ENCODE measurements at regions not wholly inside any gene's neighbourhood (a gene's known extent, or its start where the extent isn't known, plus 50 kb on each side); places are given as distances from the start of the nearest gene placed in this dataset.
"Not testable (repeated sequence)": the region's sequence is repeated elsewhere in the genome, so short reads cannot be mapped to it uniquely, and the experiment has no call there.

DNA sequence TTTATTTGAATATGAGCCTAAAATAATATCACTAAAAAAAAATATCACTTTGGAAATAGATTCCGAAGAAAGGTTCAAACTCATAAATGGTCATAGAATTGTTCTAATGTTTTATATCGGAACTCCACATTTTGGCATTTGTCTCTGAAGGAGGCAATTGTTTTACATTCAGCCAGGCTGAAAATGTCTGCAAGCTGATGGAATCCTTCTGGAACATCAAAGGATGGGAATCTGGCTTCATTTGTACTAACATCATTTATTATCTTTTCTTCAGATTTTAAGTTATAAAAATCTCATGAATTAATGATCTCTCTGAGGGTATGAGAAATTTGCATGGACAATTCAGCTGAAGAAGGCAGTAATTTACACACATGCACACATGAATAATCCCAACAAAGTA, 251.4 kb upstream of the RGMA start:
- DNase-seq = no peak

DNA sequence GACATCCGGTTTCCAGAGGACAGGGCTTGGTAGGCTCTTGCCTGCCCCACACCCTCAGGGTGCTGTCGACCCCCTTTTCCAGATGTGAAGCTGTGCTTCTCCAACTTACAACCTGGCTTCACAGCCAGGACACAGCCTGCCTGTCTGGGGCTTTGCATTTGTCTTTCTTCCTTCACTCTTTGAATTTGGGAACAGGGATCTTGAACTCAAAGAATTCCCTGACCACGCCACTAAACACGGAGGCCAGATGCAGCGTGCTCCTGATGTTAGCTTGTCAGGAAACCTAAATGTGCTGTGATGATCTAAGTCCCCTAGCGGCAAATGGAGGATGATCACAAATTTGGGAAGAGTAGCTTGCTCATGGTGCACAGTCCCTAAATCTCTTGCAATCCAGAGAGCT, 244.8 kb upstream of the RGMA start:
- DNase-seq = no peak

DNA sequence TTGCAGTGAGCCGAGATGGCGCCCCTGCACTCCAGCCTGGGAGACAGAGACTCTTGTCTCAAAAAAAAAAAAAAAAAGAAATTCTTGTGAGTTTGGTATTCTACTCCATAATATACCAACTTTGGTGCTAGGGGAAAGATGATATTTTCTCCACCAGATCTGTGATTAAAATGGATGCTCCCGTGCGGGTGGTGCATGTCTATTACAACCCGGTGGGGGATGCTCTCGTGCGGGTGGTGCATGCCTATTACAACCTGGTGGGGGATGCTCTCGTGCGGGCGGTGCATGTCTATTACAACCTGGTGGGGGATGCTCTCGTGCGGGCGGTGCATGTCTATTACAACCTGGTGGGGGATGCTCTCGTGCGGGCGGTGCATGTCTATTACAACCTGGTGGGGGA, 244.1 kb upstream of the RGMA start:
- DNase-seq = not testable (repeated sequence)

DNA sequence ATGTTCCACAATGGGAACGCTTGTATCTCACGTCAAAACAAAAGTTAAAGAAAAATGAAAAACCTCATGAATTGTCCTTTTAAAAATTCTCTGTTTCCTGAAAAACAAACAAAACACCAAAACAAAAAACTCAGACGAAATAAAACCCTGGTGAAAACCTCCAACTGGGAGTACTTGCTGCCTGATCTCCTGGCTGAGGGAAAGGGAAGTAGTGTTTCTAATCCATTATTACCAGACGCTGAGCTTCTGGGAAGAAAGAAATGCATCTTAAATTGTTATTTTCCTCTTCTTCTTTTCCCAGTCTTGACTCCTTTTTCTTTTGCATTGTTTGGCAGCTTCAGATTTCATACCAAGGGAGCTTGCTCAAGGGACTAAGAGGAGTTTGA, 243.2 kb upstream of the RGMA start:
- DNase-seq = no peak

DNA sequence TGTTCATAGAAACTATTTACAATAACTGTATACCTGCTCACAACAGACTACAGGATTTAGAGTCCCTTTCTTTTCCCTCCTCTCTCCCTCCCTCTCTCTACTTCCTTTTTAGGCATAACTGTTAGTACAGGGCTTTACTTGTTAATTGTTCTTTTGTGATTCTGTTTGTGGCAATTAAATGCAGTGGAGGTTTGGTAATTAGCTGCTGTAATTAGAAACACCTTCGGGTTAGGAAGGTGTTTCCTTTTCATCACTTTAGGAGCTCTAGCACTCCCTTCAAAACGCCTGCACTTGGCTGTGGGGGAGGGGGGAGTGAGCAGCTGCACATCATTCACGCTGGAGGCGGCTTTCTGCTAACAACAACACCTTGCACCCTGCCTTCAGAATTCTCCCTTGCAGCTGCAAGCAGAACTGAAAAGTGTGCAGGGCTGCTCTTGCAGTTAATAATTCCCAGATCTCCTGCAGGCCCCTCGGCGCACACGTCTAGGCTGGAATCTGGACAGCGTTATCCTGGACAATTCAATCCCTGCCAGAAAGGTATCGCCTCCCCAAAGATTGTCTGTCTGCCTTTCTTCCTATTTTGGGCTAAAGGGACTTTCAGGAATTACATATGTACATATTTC, 242.6 kb upstream of the RGMA start:
- peak; percentile 78 for DNase-seq

DNA sequence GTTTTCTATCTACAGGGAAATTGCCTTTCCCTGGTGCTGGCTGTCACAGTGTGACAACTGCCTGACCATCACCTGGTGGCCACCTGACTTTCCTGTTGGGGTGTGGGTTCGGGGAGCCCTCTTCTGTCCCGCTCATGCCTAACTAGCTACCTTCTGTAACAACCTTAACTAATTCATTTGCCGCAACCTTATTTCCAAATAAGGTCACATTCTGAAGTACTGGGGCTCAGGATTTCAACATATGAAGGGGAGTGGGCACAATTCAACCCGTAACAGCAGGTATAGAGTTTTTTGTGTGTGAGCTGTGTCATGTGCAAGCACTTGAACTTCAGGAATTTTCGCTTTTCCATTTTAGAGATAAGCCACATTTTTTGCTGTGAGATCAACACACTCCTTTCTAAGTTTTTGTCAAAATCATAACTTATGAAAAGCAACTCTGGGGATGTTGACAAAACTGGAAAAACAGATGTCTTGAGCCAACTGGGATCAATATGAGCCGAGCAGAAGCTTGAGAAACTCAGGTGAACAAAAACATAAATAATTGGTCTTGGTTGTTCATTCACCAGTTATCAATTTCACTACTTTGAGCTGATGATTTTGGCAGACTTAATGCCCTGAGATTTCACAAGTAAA, 242.0 kb upstream of the RGMA start:
- DNase-seq = no peak

DNA sequence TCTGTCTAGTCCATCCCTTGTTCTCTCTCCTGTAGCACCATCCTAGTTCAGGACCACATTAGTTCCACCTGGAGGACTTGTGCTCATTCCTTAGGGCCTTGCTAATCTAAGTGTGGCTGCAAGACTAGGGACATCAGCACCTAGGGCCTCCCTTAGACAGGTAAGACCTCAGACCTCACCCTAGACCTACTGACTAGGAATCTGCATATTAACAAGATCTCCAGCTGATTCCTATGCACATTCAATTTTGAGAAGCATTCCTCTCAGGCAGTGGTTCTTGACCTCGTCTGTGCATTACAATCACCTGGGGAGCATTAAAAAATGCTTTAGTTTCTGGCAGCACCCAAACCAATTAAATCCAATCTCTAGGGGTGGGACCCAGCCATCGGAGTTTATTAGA, 238.4 kb upstream of the RGMA start:
- DNase-seq = no peak

DNA sequence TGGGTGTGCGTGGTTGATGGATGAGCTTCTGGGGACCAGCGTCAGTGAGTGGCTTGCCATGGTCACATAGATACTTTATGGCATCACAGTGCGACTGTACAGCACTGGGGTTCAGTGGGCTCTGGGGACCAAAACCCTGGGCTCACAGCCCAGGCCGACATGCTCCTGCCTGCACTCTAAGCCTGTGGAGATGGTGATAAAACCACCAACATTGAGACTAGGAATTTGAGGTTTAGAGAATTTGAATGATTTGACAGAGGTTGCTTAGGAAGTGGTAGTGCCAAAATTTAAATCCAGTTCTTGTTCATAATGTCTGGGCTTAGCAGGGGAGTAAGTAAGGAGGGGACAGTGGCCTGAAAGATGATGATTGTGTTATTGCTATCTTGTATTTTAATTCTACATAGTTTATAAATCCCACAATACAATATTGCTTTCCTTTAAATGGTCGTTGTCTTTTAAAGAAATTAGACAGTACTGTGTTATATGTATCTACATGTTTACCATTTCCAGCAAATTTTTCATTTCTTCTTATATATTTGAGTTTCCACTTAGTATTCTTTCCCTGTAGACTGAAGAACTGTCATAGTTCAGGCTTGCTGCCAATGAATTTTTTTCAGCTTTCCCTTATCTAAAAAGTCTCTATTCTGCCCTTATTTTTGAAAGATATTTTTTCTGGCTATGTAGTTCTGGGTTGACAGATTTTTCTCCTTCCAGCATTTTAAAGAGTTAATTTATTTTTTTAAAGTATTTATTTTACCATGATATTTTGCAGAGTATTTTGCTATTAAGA, 235.4 kb upstream of the RGMA start:
- no peak for DNase-seq

DNA sequence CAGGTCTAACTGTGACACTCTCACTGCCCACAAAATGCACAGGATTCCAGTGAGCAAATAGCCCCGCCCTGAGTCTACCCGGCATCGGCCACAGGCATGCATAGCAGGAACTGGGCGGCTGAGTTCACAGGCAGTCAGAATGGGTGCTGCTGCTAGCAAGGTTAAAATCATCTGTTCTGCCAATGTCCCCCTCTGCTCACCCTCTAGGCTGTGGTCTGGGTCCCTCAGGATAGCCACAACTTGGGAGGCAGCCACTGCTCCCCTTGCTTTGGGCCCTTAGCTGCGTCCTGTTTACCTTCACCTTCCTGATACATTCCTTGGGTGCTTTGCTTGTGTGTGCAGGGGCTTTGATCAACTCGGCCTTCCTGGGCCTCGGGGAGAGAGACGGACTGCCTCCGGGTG, 232.9 kb upstream of the RGMA start:
- no peak for DNase-seq

DNA sequence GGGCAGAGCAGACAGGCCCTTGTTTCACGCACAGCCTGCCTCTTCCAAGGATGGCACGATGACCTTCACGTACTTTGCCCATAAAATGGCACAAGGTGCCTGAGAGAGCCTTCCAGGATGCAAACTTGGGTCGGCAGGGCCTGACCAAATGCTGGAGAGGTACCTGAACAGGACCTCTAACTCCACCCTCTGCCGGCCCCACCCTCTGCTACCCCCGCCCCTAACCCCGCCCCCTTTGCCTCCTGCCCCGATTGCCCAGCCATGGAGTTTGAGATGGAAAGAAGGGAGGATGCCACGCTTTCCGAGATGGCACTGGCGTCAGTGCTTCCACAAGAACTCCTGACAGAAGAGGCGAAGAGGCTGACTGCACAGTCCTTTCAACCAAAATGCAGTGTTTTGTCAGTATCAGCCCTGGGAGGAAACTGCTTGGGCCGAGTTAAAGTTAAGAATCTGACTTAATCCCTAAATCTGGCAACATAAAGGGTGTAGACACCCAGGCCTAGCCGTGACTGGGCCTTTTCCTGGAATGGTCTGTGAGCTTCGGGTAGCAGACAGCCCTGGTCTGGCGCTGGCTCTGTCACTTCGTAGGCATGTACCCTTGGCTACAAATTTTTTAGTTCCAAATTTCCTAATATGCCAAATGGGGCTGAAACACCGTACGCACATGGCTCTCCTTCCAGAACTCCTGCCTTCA, 230.3 kb upstream of the RGMA start:
- no peak for DNase-seq

DNA sequence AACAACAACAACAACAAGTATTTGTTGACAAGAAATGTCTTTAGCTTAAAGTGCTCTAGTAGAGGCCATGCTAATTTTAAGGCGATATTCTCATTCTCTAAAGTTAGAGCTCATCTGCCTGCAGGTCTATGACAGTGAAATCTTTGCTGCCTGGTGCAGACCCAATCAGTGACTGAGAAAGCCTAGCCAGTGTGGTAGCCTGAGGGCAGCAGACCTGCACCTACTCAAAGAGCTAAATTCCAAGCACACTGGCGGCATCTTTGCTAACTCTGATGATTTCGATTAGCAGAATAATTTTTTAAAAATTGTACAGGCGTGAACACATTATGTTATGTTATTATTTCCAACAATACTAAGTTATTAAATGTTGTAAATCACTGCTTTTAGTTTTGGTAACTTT, 228.8 kb upstream of the RGMA start:
- no peak for DNase-seq

DNA sequence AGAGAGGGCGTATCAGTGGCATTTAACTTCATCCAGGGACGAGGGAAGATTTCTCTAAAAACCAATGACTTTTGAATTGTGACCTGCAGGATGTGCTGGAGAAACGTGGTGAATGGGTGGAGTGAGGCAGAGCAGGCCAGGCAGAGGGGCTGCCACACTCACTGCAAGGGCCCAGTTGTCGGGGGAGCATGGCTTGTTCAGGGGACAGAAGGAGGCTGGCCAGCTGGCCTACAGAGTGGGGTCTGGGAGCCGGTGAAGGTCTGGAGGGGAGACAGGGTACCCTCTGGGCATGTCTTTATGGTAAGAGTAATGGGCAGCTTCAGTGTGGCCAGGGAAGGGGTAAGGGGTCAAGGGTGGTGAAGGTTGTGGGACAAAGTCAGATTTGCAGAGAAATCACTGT, 225.2 kb upstream of the RGMA start:
- DNase-seq = no peak

DNA sequence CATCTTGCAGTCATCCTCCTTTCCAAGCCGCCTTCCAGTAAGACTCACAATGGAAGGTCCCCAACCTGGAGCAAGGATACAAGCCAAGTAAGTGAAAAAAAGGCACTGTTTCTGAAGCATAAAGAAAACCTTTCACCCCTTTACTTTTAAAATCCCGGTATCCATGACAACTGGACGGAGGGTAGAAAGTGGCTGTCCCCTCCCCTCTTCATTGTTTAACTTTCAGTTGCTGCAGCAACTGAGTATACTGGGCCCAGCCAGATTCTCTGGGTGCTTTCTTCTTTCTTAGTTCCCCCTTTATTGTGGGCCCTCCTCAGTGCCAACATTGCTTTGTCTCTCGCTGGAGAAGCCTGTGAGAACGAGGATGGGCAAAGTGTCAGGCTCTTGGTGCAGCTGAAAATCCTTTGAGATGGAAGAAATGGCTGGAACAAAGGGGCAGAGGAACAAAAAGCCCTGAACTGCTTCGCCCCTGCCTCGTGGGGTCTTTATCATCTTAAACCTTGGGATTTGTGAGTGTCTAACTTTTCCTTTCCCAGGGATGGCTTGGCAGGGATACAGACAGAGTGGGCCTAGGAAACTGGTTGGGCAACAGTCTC, 224.0 kb upstream of the RGMA start:
- DNase-seq = no peak

DNA sequence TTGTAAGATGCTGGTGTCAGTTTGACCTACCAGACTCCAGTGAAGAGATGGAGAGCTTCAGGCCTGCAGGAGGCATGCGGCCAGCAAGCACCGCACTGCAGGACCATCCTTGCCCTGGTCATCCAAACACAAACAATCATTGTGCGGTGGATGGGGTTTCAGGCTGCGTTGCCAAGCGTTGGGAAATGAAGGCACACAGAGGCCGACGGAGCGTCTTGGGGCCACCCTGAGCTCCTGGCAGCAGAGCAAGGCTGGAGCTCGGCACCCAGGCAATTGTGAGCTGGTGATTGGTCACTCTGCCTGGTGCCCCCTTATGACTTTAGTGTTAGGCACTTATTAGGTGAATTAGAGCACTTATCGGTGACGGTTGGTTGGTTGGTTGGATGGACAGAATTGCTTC, 222.6 kb upstream of the RGMA start:
- DNase-seq = no peak

DNA sequence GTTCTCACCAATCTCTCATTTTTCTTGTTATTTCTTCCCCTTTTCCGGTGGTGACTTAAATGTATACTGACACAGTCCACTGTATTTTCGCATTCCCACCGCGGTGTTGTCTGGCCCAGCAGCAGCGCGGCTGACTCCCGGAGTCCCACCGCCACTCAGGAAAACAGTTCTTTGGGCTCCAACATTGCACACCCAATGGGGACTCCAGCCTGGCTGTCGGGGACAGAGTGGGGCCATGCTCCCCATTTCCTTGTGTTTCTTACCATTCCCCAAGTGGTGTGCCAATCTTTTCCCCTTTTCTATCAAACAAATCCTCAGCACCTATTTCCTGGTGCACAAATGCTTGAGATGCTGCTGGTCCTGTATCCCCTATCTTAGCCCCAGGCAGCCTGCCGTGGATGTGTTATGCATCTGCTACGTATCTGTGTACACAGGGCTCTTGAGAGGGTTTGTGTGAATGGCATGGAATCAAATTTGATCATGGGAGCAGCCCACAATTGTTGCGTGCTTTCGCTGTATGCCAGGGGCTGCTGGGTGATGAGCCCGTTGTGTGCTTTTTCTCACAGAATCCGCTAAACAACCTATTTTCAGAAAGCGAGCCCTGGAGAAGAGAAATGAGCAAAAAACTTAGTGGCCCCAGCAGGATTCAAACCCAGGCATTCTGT, 219.1 kb upstream of the RGMA start:
- no peak for DNase-seq

DNA sequence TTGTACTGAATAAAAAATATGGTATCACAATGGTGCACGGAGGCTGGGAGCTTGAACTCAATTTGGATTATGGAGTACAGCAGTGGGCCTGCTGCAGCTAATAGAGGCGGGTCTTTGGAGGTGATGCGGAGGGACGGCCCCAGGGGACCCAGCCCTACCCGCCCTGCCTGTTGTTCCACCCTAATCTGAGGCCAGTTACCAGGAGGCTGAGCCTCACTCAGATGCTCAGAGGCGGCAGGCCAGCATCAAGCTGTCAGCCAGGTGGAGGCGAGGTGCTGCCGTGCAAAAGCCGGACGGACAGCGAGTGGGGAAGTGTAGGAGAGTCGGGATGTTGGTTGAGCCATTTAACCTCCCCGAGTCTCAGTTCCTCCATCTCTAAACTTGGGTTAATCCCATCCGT, 218.5 kb upstream of the RGMA start:
- DNase-seq = no peak

DNA sequence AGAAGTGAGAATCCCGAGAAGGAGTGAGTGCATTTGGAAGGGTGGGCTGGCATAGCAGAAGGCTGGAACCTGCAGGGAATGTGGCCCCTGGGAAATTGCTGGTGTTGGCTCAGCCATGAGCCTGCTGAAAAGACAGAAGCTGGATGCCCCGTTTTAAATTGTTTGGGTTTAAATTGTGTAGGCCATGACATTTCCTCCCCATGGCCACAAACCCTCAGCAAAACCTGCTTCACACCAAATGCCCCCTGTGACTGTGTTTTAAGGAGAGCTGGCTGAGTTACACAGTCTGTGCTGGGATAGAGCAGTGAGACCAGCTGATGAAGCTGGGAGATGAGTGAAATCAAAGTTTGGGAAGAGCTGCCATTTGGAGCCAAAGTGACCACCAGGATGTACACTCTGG, 216.3 kb upstream of the RGMA start:
- no peak for DNase-seq

DNA sequence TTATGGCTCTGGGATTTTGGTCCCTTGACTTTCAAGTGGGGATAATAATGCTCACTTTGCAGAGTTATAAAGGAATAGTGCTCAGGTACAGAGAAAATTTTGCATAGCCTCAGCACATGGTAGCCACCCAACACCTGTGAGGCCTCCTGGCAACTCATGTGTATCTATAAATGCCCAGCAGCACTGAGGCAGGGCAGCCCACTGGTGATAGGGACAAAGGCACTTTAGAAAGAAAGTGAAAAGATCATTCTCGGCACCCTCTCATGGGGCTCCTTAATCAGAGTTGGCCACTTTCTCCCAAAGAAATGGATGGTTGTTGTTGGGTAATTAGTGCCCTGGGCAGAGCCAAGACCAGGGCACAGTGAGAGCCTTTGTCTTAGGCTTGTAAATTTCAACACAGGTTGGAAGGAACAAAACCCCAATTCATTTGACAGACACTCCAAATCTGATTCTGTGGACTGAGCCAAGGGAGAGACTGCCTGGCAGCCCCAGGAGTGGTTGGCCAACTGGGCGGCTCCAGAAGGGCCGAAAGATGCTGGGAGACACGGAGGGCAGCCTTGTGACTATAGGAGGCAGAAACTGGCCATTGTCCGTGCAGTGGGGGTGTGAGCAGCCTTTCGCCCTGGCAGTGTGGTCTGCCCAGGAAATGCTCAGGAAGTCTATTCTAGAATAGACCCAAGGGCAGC, 213.2 kb upstream of the RGMA start:
- no peak for DNase-seq

DNA sequence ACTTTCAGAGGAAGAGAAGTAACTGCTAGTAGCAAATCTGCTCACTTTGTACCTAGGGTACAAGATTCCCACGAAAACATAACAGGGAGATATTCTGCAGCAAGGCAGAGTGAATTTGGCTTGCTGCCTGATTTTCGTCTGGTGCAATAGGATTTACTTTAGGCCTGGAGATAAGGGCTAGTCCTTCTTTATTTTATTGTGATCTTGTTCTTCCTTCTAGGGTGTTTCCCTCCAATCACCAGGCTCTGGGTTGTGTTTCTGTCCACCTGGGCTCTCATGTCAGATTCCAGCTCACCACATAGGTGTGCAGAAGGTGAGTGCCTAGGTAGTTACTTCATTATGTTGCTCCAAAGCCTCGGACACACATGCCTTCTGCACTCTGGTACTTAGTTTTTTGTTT, 211.8 kb upstream of the RGMA start:
- DNase-seq = no peak

DNA sequence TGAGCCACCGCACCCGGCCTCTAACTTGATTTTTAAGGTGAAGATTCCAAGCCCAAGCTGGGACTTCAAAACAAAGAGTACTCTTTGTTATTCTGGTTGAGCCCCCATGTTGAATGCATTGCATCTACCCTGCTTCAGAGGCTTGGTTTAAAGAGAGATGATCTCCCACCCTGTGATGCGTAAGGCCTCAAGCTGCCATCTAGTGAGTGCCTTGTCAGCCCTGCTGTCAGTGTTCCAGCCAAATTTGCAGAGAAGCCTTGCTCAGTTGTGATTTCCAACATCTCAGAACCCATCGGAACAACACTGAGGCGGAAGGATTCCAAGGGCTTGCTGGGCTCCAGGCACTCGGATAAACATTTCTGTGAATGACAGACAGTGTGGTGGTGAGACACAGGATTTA, 210.7 kb upstream of the RGMA start:
- DNase-seq = no peak

DNA sequence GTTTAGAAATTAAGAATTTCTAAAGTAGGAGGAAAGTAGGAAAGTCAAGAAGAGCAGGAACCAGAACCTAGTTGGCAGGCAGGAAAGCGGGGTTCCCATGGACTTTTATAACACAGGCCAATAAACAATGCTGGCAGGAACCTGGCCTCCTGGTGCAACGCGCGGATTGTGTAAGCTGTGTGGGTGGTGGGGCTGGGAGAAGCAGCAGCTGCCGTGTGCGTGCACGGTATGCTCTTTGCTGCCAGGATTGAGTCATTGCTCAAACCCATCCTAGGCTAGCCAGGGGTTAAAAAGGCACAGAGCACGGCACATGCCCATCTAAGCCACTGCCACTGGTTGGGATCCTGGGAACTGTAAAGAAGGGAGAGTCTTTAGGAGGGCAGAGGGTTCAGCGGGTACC, 209.9 kb upstream of the RGMA start:
- no peak for DNase-seq

DNA sequence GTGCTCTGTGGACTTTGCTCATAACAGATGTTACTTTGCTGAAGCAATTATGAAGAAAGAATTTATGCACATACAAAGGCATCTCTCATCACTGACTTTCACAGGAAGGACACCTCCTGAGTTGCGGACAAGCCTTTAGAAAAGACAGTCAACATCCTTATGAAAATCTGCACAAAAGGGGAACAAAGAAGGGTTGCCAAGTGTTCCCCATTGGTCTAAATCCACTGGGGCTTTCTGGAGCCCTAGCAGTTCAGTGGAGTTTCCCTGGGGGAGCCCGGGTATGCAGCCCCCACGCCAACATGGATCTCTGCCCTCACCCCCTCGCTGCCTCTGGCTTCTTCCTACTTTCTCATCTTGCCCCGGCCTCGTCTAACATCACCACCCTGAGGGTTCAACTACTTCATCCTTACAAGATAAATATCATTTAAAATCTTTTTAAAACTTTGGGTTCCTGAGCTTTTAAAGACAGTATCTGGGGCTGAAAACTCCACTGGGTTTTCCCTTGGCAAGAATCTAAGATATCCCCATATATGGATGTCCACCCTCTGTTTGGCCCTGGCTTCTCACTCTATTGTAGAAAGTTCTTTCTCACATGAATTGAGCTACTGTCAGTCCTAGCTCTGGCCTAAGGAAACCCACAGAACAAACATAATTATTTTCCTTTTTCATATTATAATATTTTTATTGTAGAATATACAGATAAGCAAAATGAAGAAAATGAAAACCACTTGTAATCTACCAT, 207.9 kb upstream of the RGMA start:
- DNase-seq = no peak
